Naive B cell (primary cell): ENCODE measurements at regions not wholly inside any gene's neighbourhood (a gene's known extent, or its start where the extent isn't known, plus 50 kb on each side); places are given as distances from the start of the nearest gene placed in this dataset.

ENCODE experiments used
- ATAC-seq, 2 donors: fragments of 150-1000 bp; cut with Tn5 transposase; 2 replicates each; pipeline ENCODE4 v1.10.0; 2021; ENCODE audit warnings: low read depth in 2 of 2, mild to moderate bottlenecking in 2 of 2, moderate library complexity in 2 of 2
- DNase-seq: peaks from one replicate; pipeline ENCODE4 v3.0.0; 2022
- H3K27ac Mint-ChIP-seq, 6 donors: one replicate each; pipeline ENCODE4 v1.8.0; 2020 to 2022; ENCODE audit warnings: mild to moderate bottlenecking in 6 of 6, mixed read lengths in 6 of 6, moderate library complexity in 5 of 6, inconsistent platforms in 2 of 6
- H3K27me3 Mint-ChIP-seq, 3 donors: one replicate each; pipeline ENCODE4 v1.8.0; 2021 to 2022; ENCODE audit warnings: mixed read lengths in 3 of 3, mild to moderate bottlenecking in 1 of 3
- H3K36me3 Mint-ChIP-seq, 2 donors: one replicate each; pipeline ENCODE4 v1.8.0; 2020 to 2022; ENCODE audit warnings: mixed read lengths in 2 of 2, inconsistent platforms in 1 of 2, mild to moderate bottlenecking in 1 of 2
- H3K4me1 Mint-ChIP-seq, 3 donors: one replicate each; pipeline ENCODE4 v1.8.0; 2020 to 2022; ENCODE audit warnings: mixed read lengths in 3 of 3, inconsistent platforms in 1 of 3, mild to moderate bottlenecking in 1 of 3, moderate library complexity in 1 of 3
- H3K4me3 Mint-ChIP-seq, 8 donors: one replicate each; pipeline ENCODE4 v1.8.0; 2020 to 2022; ENCODE audit warnings: mild to moderate bottlenecking in 8 of 8, mixed read lengths in 8 of 8, moderate library complexity in 8 of 8, inconsistent platforms in 2 of 8
- H3K9me3 Mint-ChIP-seq, 7 donors: one replicate each; pipeline ENCODE4 v1.8.0; 2020 to 2022; ENCODE audit warnings: mixed read lengths in 7 of 7, mild to moderate bottlenecking in 5 of 7, inconsistent platforms in 2 of 7, moderate library complexity in 1 of 7

GRCh38 chr2:174022431-174022830 is 57.3 kb upstream of the SP3 start:
- no peaks in the 10 kb centered on the region for H3K9me3 Mint-ChIP-seq
- H3K4me1 Mint-ChIP-seq, result peaks cover 0 to 8% (median 8%) of the 10 kb centered on the region in 3 donors
- ATAC-seq, result no peak
- no peak overlapping the region for H3K27ac Mint-ChIP-seq
- H3K4me3 Mint-ChIP-seq, result no peak overlapping the region
- no peak for DNase-seq
- no peaks in the 10 kb centered on the region for H3K36me3 Mint-ChIP-seq
- H3K27me3 Mint-ChIP-seq, result no peaks in the 10 kb centered on the region

GRCh38 chr2:174020926-174021662 is 55.9 kb upstream of the SP3 start:
- Mint-ChIP-seq H3K9me3 (no peaks in the 10 kb centered on the region), H3K4me1 (peaks cover 0 to 8% (median 8%) of the 10 kb centered on the region in 3 donors), H3K27me3 (no peaks in the 10 kb centered on the region), H3K36me3 (no peaks in the 10 kb centered on the region), H3K4me3 (no peak overlapping the region), H3K27ac (peak overlapping the region in 1 of 6 donors; percentile 55)
- no peak for DNase-seq
- no peak for ATAC-seq

- Mint-ChIP-seq H3K27me3 (no peaks in the 10 kb centered on the region), H3K9me3 (no peaks in the 10 kb centered on the region), H3K4me3 (no peak overlapping the region), H3K4me1 (peaks cover 0 to 8% (median 8%) of the 10 kb centered on the region in 3 donors), H3K36me3 (no peaks in the 10 kb centered on the region), H3K27ac (no peak overlapping the region)
- ATAC-seq (no peak), DNase-seq (no peak)
Observed at GRCh38 chr2:174020026-174020425, 54.9 kb upstream of the SP3 start.

- peak overlapping the region in 2 of 6 donors; percentile 18 to 60 for H3K27ac Mint-ChIP-seq
- peaks cover 6 to 25% (median 23%) of the 10 kb centered on the region in 3 donors for H3K4me1 Mint-ChIP-seq
- no peaks in the 10 kb centered on the region for H3K9me3 Mint-ChIP-seq
- DNase-seq (no peak), ATAC-seq (no peak)
- no peaks in the 10 kb centered on the region for H3K36me3 Mint-ChIP-seq
- peak overlapping the region in 1 of 8 donors; percentile 34 for H3K4me3 Mint-ChIP-seq
- H3K27me3 Mint-ChIP-seq, result no peaks in the 10 kb centered on the region
Observed at GRCh38 chr2:174016447-174016846, 51.3 kb upstream of the SP3 start.

GRCh38 chr2:174015428-174015827 is 50.3 kb upstream of the SP3 start:
- no peak for ATAC-seq
- Mint-ChIP-seq H3K27me3 (no peaks in the 10 kb centered on the region), H3K36me3 (no peaks in the 10 kb centered on the region), H3K4me1 (peaks cover 6 to 18% (median 17%) of the 10 kb centered on the region in 3 donors), H3K9me3 (no peaks in the 10 kb centered on the region), H3K27ac (no peak overlapping the region), H3K4me3 (peak overlapping the region in 1 of 8 donors; percentile 7)
- DNase-seq, result no peak
